Hematopoietic multipotent progenitor cell treated with erythropoietin and hydrocortisone succinate and interleukin-3 and kit ligand, for 4 days (in vitro differentiated cells): ENCODE measurements at regions not wholly inside any gene's neighbourhood (a gene's known extent, or its start where the extent isn't known, plus 50 kb on each side); places are given as distances from the start of the nearest gene placed in this dataset.
"Not testable (repeated sequence)": the region's sequence is repeated elsewhere in the genome, so short reads cannot be mapped to it uniquely, and the experiment has no call there.

ENCODE experiments used
- DNase-seq: peaks from one replicate; pipeline ENCODE4 v3.0.0-alpha.2; 2015

GRCh38 chr5:148744380-148744779 lies 82.0 kb upstream of the ADRB2 start:
- DNase-seq: peak; percentile 19

DNA sequence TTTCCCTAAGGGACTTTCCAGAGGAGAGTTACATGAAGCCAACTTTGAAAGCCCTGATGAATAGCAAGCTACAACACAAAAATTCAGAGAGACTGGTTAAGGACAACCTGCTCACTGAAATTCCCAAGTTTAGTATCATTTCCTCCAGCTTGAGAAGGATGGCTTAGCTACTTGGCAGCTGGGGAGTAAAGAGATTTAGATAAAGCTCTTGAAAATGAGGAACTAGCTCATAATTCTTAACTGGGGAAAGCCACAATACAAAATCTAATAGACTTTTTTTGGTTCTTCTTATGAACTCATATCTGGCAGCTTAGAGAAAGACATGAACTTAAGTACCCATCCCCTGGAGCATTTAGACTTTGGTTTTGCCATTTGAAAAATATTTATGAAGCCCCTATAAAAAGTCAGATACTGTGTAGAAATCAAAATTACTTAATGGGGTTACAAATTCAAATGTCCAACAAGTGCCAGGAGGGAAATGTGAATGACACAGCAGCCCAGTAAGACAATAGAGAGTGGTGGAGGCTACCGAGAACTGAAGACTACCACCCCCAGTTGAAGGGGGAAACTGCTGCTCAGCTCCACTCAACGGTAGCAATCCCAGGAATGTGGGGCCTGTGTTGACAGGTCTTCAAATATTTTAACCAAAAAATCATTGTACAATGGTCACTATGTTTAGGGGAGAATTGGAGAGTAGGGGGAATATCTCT lies 79.4 kb upstream of the ADRB2 start:
- peak; percentile 89 for DNase-seq

DNA sequence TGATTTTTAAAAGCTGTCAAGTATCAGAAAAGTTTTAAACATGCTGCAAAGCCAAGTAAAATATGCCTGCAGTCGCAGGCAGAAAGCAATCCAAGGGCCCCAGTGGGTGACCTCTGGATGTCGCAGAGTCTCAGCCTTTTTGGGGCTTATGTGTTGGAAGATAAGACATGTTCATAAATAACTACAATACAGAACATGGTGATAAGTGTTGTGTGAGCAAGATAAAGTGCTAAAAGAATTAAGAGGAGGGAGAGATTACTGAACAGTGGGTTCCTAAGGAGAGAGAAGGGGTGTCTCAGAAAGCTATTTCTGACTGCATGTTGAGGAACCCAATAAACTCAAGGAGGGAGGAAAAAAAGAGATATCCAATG lies 78.9 kb upstream of the ADRB2 start:
- DNase-seq: peak; percentile 87

DNA sequence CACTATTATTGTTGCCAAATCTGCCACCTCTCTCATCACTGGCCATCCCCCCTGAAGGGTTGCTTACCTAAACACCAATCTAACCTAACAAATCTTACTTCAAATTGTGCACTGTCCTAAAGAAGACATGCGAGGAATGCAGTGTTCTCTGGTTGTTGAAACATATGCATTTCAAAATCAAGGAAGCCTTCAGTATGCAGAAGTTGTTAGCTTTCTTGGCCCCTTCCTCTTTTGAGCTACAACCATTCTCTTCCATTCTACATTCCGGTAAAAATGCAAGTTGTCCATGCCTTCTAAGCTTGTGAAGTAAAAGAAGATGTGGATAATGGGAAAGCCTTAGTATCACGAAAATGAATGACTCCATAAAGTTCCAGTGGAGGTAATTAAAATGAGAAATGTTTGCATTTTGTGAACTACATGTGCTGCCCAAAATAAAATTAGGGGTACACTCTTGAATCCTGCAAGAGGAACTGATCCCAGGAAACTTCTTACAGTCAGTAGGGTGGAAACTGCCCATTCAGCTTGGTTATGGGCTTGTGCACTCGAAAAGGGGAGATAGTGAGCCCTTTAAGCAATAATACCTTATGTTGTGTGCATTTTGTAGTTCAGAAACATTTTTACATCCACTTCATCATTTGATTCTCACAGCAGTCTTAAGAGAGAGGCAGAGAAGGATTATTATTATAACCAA lies 77.6 kb upstream of the ADRB2 start:
- peak; percentile 63 for DNase-seq

DNA sequence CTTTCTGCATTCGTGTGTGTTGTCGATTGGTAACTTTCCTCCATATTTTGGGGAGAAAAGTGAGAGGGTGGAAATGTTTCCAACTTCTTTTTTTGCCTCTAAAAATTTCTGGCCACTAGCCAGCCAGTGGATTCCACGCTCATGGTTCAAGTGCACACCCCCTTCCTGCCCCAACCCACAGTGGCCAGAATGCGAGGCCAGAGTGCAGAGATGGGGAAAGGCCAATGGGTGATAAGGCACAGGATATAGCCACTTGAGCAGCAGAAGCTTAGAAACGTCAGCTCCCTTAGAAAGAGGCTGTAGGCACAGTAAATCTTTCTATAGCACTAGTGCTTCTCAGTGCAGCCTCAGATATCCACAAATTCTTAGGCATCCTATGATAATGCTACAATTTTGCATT lies 75.8 kb upstream of the ADRB2 start:
- peak; percentile 74 for DNase-seq

DNA sequence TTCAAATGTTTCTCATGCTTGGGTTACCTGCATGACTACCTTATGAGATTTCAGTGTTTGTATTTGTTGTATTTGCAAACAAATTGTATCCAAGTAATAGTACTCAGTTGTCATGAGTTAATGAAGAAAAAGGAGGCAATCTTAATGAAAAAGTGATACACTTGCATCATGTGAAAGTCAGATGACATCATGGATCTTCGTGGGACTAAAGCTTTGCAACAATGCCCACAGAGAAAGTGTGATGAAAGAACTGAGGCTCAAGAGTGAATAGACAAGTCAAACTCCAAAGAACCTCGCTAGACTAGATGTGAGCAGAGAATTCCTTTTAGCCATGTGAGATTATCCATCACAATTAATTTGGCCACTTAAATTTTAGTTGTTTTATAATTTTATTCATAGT lies 75.4 kb upstream of the ADRB2 start:
- DNase-seq: peak; percentile 49

GRCh38 chr5:148752375-148752774 lies 74.0 kb upstream of the ADRB2 start:
- DNase-seq: not testable (repeated sequence)

DNA sequence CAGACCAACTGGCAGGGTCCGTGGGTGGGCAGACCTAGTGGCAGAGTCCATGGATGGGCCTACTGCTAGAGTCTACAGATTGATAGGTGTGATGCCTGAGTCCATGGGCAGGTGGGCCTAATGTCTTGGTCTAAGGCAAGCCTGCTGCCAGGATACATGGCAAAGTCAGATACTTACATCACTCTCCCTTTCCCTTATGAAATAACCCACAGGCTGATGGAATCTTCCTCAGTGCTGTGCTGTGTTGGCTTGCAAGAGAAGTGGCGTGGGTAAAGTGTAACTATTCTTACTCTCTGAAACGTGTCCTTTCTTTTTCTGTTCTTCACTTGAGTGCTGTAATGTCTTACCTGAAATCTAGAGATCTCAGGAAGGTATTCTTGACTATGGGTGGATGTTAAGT lies 67.3 kb upstream of the ADRB2 start:
- DNase-seq: peak; percentile 38

GRCh38 chr5:148760945-148761638 lies 65.3 kb upstream of the ADRB2 start:
- DNase-seq: peak; percentile 43

GRCh38 chr5:148763996-148764395 lies 62.4 kb upstream of the ADRB2 start:
- no peak for DNase-seq

GRCh38 chr5:148765061-148765460 lies 61.4 kb upstream of the ADRB2 start:
- DNase-seq: no peak

DNA sequence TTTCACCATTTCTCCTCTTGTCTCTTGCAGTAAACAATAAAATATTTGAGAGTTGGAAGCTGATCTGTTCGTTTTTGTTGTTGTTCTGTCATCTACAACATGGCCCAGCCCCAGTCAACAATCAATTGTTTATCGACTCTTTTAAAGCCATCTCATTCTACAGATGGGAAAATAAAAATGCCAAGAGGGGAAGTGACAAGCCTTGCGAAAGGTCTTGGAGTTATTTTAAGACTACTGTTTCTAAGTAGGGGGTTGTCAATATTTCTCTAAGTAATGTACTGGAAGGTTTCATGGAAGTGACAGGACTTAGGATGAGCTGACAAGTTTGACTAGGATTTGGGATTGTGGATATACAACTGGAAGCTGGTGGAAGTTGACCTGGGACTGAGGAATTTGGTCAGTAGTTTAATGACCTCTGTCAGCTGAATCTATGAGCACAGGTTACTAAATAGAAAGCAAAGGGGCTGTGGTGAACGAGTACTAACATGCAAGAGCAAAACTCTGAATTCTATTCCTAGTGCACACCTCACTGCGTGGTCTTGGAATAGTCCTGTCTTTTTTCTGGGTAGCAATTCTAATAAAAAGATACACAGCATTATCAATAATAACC lies 57.5 kb upstream of the ADRB2 start:
- peak; percentile 20 for DNase-seq

GRCh38 chr5:148769941-148770340 lies 56.5 kb upstream of the ADRB2 start:
- DNase-seq: no peak

GRCh38 chr5:148774313-148774712 lies 52.1 kb upstream of the ADRB2 start:
- no peak for DNase-seq

DNA sequence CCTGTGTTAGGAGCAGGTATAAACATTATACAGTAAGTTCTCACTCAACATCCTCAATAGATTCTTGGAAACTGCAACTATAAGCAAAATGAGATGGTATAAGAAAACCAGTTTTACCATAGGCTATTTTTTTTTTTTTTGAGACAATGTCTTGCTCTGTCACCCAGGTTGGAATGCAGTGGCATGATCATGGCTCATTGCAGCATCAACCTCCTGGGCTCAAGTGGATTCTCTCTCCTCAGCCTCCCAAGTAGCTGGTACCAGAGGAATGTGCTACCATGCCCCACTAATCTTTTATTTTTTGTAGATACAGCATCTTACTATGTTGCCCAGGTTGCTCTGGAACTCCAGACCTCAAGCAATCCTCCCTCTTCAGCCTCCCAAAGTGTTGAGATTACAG lies 50.1 kb upstream of the ADRB2 start:
- DNase-seq: no peak
